HG03460 (cell line): ENCODE measurements at regions not wholly inside any gene's neighbourhood (a gene's known extent, or its start where the extent isn't known, plus 50 kb on each side); places are given as distances from the start of the nearest gene placed in this dataset.
"Not testable (repeated sequence)": the region's sequence is repeated elsewhere in the genome, so short reads cannot be mapped to it uniquely, and the experiment has no call there.

ENCODE experiments used
- ATAC-seq: cut with Tn5 transposase; IDR thresholded peaks from one replicate; pipeline ENCODE4 v1.9.1; 2021; ENCODE audit not compliant: unreplicated experiment

DNA sequence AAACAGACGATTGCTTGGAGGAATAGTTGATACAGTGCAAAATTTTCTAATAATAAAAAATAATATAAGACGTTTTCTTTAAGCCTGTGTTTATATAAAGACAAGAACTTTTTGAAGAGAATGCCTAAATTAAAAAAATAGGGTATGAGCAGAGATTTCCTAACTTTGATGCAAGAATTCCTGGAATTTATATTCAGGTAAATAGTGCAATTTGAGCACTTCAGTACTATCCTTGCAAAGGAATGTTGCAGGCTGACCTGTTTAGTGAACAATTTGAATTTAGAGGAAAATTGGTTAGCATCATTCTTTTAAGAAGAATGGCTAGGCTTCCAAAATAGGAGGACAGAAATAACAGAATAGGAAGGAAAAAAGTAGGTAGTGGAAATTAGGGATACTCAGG is 1172.3 kb downstream of the HACE1 start:
- ATAC-seq: no peak

- ATAC-seq: no peak
Measured at GRCh38 chr6:103680116-103680515, 1179.6 kb downstream of the HACE1 start.

GRCh38 chr6:103677290-103677689 is 1182.4 kb downstream of the HACE1 start:
- no peak for ATAC-seq

DNA sequence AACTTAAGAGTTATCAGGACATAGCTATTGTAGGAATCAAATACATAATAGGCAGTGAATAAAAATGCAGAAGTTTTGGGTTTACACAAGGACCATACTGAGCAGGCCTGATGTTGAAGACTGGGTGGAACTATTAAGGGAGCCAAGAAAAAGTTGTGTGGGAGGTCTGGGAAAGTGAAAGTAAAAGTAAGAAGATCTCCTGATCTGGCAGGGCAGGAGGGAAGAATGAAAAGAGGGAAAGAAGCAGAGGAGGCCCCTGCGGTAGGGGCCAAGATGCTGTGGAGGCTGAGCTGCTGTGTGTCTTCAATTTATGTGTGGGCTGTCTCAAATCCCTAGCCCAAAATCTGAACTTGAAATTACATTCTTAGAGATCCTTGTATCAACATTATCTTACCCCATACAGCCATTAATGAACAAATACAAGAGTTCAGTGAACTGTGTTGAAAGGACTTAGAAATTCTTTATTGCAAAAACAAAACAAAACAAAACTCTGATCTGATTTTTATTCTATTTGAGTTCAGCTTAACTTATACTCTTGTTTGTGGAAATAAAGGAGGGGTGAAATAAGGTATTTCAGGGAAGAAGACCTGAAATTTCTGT is 1183.8 kb downstream of the HACE1 start:
- no peak for ATAC-seq

DNA sequence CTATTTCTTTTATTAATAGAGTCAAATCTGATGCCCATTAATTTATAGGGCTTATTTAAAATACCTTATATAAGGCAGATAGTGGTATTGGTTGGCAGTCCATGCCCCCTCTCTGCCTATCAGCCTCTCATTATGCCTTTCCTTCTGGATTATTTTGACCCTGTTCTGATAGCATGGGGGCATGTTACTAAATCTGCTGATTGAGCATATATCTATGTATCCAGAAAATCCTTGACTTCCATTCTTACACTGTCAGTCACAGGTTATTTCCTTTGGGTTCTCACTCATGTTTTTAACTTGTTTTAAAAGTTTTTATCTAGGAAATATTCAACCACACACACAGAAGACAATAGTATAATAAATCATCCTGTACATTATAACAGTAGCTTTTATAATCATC is 1184.9 kb downstream of the HACE1 start:
- ATAC-seq: no peak

- ATAC-seq: no peak
Measured at GRCh38 chr6:103672169-103672568, 1187.5 kb downstream of the HACE1 start.

DNA sequence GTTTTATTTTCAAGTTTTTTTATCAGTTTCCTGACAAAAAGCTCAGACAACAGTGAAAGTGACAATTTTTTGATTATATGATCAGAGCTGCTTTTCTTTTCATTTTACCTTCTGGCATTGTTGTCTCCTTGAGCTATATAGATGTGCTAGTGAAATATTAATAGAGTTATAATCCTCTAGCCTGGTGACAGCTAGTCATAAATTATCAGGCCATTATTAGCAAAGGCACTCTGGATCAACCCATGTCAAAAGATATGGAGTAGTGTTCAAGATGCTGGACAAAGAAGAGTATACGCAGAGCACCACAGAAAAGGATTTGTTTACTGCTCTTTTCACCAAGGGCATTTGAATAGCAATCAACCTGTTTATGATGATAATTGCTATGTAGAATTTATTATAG is 1230.1 kb downstream of the HACE1 start:
- ATAC-seq: no peak

GRCh38 chr6:103617642-103618041 is 1242.1 kb downstream of the HACE1 start:
- no peak for ATAC-seq

- no peak for ATAC-seq
Measured at GRCh38 chr6:103587722-103588121, 1272.0 kb downstream of the HACE1 start.

- no peak for ATAC-seq
Measured at GRCh38 chr6:103578115-103578514, 1281.6 kb downstream of the HACE1 start.

DNA sequence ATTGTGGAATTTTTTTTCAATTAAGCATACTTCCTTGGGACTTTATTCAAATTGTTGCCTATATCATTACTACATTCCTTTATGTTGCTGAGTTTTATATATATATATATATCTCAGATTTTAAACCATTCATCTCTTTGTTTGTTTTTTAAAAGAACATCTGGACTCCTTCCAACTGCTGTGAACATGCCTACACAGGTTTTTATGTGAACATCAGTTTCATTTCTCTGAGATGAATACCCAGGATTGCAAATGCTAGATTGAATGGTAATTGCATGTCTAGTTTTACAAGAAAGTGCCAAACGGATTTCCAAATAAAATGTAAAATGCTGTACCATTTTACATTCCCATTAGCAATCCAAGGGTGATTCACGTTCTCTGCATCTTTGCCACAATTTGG is 1289.3 kb downstream of the HACE1 start:
- ATAC-seq: no peak

DNA sequence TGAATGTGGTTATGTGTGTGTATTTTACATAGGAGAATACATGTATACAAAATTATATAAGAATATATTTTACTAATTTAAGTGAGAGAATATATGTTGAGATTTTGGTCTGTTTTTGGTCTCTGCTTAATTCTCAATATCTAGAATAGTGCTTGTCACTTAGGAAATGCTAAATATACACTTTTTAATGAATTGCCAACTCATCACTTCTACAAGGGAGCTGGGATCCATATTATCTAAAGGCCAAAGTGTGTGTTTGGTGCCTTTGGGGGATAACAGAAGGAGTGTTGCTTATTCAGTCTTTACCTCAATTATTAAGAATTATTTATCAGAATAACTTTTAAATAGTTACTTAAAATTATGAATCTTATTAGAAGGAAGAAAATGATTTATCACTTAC is 1304.8 kb downstream of the HACE1 start:
- no peak for ATAC-seq

GRCh38 chr6:103538381-103538780 is 1321.3 kb downstream of the HACE1 start:
- no peak for ATAC-seq

GRCh38 chr6:103534814-103535213 is 1324.9 kb downstream of the HACE1 start:
- no peak for ATAC-seq

DNA sequence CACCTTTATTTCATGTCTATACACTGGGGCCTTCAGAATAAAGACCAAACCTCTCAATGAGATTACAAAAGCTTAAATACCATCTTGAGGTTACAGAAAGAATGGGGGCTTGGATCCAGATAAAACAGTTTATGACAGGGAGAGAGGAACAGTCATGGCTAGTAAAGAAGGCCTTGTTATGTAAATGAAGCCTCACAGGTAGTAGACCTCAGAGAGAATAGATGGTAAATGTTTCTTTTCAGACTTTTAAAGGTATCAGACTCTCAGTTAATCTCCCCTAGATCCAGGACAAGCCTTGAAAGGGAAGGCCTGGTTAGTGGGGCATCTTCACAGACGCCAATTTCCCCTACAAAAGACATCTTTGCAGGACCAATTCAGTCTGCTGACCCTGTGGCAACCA is 1325.6 kb downstream of the HACE1 start:
- ATAC-seq: no peak

- no peak for ATAC-seq
Measured at GRCh38 chr6:103522045-103522444, 1337.7 kb downstream of the HACE1 start.

GRCh38 chr6:103516336-103516735 is 1343.4 kb downstream of the HACE1 start:
- no peak for ATAC-seq

GRCh38 chr6:103507052-103507451 is 1352.7 kb downstream of the HACE1 start:
- no peak for ATAC-seq

GRCh38 chr6:103505155-103505518 is 1354.6 kb downstream of the HACE1 start:
- ATAC-seq: no peak

DNA sequence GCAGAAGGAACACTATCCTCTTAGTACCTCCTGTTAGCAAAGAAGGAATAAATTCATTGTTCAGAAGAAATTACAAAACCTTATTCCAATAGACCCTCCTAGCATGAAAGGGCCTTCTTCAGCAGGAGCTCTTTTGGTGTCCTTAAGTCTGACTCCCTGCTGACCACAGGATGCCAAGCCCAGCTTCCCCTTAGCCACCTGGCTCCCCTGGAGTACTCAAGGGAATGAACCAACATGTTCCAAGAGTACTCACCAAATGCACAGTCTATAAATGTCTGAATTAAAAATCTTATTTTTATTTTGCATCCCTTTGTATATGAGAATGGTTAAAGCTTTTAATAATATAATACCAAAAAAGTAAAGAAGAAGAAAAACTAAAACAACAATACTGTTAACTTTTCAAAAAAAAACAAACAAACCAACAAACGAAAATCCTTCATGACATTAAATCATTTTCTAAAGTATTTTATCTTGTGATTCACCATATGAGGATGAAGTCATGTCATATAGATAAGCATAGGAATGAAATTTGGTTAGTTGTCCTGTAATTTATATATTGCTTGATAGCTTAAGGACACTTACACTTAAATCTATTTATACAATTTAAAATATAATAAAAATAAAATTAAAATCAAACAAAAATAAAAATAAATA is 1355.1 kb downstream of the HACE1 start:
- ATAC-seq: no peak

- ATAC-seq: not testable (repeated sequence)
Measured at GRCh38 chr6:103496588-103496987, 1363.1 kb downstream of the HACE1 start.

- no peak for ATAC-seq
Measured at GRCh38 chr6:103456652-103457051, 1403.1 kb downstream of the HACE1 start.

GRCh38 chr6:103455275-103455674 is 1404.4 kb downstream of the HACE1 start:
- no peak for ATAC-seq
